ENCODE measurements at regions not wholly inside any gene's neighbourhood (a gene's known extent, or its start where the extent isn't known, plus 50 kb on each side); places are given as distances from the start of the nearest gene placed in this dataset.

DNA sequence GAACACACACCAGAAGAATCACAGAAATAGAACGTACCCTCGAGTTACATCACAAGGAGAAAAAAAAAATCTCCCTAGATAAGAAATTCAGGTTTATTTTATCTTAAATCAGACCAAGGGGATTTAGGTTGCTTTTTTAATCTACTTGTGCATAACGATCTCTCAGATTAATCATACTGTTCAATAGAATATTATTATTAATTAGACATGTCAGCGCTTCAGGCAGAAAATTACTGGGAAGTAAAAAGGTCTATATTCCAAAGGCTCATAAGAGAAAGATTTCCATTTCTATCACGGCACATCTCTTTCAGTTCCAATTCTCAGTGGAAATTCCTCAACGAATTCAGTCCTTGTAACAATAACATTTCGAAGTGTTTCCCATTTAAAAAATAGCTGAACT lies 77.7 kb upstream of the PSMD7 start:
- TF ChIP-seq FOXM1 (IDR thresholded peaks at IDR 0.05; ENCODE audit: borderline replicate concordance) = no peak
- no peak for TF ChIP-seq TARDBP (IDR thresholded peaks at IDR 0.05)
- no peak for TF ChIP-seq BHLHE40 (IDR thresholded peaks at IDR 0.05; ENCODE audit: borderline replicate concordance)
- no peak for TF ChIP-seq PKNOX1 (IDR thresholded peaks at IDR 0.05)
- no peak for TF ChIP-seq NFRKB (IDR thresholded peaks at IDR 0.05)
- no peak for TF ChIP-seq CTBP1 (IDR thresholded peaks at IDR 0.05; ENCODE audit: borderline replicate concordance)
- TF ChIP-seq ELF4 (IDR thresholded peaks at IDR 0.05) = no peak
- TF ChIP-seq LEF1 (IDR thresholded peaks at IDR 0.05; ENCODE audit: borderline replicate concordance) = no peak
- no peak for TF ChIP-seq FOXK2 (IDR thresholded peaks at IDR 0.05)
- TF ChIP-seq HDGF (IDR thresholded peaks at IDR 0.05; ENCODE audit: borderline replicate concordance) = no peak
- no peak for TF ChIP-seq L3MBTL2 (conservative IDR thresholded peaks at IDR 0.05)
- no peak for DNase-seq (ENCODE audit: extremely low spot score)
- POLR2A ChIA-PET = no interaction called here
- CTCF ChIA-PET = no interaction called here

DNA sequence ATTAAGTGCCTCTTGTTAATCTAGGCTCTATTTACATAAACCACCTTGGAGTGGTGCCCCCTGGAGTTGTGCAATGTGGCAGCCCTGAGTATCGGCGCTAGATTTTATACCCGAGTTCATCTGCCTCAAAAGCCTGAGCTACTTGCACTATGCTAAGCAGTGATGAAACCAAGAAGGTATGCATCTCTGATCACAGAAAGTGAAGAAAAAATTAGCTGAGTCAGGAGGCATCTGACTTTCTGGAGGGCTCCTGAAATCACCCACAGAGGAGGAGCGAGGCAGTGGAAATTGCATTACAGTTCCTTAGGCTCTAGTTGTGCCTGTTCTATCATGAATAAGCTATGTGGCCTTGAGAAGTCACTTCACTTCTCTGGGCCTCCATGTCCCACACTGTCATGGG lies 80.3 kb upstream of the PSMD7 start:
- no peak for DNase-seq (ENCODE audit: extremely low spot score)
- no peak for TF ChIP-seq SUZ12 (IDR thresholded peaks at IDR 0.05)
- TF ChIP-seq FOXK2 (IDR thresholded peaks at IDR 0.05) = no peak
- no peak for TF ChIP-seq CTBP1 (IDR thresholded peaks at IDR 0.05; ENCODE audit: borderline replicate concordance)
- TF ChIP-seq ARNT (IDR thresholded peaks at IDR 0.05) = no peak
- TF ChIP-seq BHLHE40 (IDR thresholded peaks at IDR 0.05; ENCODE audit: borderline replicate concordance) = no peak
- TF ChIP-seq FOXM1 (IDR thresholded peaks at IDR 0.05; ENCODE audit: borderline replicate concordance) = no peak
- TF ChIP-seq TARDBP (IDR thresholded peaks at IDR 0.05) = no peak
- no peak for TF ChIP-seq ZNF384 (IDR thresholded peaks at IDR 0.05)
- TF ChIP-seq NFRKB (IDR thresholded peaks at IDR 0.05) = no peak
- no peak for TF ChIP-seq FOXA1 (IDR thresholded peaks at IDR 0.05)
- TF ChIP-seq PKNOX1 (IDR thresholded peaks at IDR 0.05) = no peak
- ChIA-PET CTCF (interaction anchor here (0.6 kb wide), 1 partner anchor 10 kb away, joined by 3 read pairs; no protein-coding TSS in a partner anchor), POLR2A (no interaction called here)

- POLR2A ChIA-PET = no interaction called here
- DNase-seq (ENCODE audit: extremely low spot score) = no peak
- TF ChIP-seq ARNT (IDR thresholded peaks at IDR 0.05) = no peak
- no peak for TF ChIP-seq L3MBTL2 (conservative IDR thresholded peaks at IDR 0.05)
- TF ChIP-seq SP1 (IDR thresholded peaks at IDR 0.05) = no peak
- CTCF ChIA-PET = no interaction called here
Observed at GRCh38 chr16:74215249-74215648, 81.4 kb upstream of the PSMD7 start.

DNA sequence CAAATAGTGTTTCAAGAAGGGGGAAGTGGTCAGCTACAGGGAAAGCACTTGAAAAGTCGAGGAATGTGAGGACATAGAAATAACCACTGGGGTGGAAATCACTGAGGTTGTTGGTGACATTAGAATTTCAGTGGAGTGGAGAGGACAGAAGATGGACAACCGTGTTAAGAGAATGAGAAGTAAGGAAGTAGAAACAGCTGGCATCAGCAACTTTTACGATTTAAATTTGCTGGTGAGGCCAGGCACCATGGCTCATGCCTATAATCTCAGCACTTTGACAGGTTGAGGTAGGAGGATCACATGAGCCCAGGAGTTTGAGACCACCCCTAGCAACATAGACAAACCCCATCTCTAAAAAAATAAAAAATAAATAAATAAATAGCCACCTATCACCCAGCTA lies 83.2 kb upstream of the PSMD7 start:
- ChIA-PET CTCF (interaction anchor here (0.6 kb wide), 1 partner anchor 1357 kb away, joined by 3 read pairs; no protein-coding TSS in a partner anchor), POLR2A (no interaction called here)
- DNase-seq (ENCODE audit: extremely low spot score) = no peak
- TF ChIP-seq PKNOX1 (IDR thresholded peaks at IDR 0.05) = no peak
- TF ChIP-seq ELF4 (IDR thresholded peaks at IDR 0.05) = no peak
- no peak for TF ChIP-seq BHLHE40 (IDR thresholded peaks at IDR 0.05; ENCODE audit: borderline replicate concordance)

- TF ChIP-seq ELF4 (IDR thresholded peaks at IDR 0.05) (no peak), TARDBP (IDR thresholded peaks at IDR 0.05) (no peak), ZNF384 (IDR thresholded peaks at IDR 0.05) (no peak), FOXM1 (IDR thresholded peaks at IDR 0.05; ENCODE audit: borderline replicate concordance) (no peak), PKNOX1 (IDR thresholded peaks at IDR 0.05) (no peak), HDGF (IDR thresholded peaks at IDR 0.05; ENCODE audit: borderline replicate concordance) (no peak), ARNT (IDR thresholded peaks at IDR 0.05) (no peak), CTBP1 (IDR thresholded peaks at IDR 0.05; ENCODE audit: borderline replicate concordance) (no peak), NFRKB (IDR thresholded peaks at IDR 0.05) (no peak), SP1 (IDR thresholded peaks at IDR 0.05) (no peak)
- POLR2A ChIA-PET = no interaction called here
- CTCF ChIA-PET = interaction anchor here (0.5 kb wide), 1 partner anchor 497 kb away, joined by 4 read pairs; no protein-coding TSS in a partner anchor
Observed at GRCh38 chr16:74210245-74210644, 86.4 kb upstream of the PSMD7 start.

GRCh38 chr16:74202009-74202408 lies 94.6 kb upstream of the PSMD7 start:
- no peak for TF ChIP-seq BHLHE40 (IDR thresholded peaks at IDR 0.05; ENCODE audit: borderline replicate concordance)
- TF ChIP-seq ELF4 (IDR thresholded peaks at IDR 0.05) = no peak
- TF ChIP-seq SUZ12 (IDR thresholded peaks at IDR 0.05) = no peak
- TF ChIP-seq LEF1 (IDR thresholded peaks at IDR 0.05; ENCODE audit: borderline replicate concordance) = no peak
- POLR2A ChIA-PET = no interaction called here
- no peak for DNase-seq (ENCODE audit: extremely low spot score)
- CTCF ChIA-PET = no interaction called here

More at GRCh38 chr16:74210245-74210644, 86.4 kb upstream of the PSMD7 start:
- DNase-seq (ENCODE audit: extremely low spot score) = no peak

DNA sequence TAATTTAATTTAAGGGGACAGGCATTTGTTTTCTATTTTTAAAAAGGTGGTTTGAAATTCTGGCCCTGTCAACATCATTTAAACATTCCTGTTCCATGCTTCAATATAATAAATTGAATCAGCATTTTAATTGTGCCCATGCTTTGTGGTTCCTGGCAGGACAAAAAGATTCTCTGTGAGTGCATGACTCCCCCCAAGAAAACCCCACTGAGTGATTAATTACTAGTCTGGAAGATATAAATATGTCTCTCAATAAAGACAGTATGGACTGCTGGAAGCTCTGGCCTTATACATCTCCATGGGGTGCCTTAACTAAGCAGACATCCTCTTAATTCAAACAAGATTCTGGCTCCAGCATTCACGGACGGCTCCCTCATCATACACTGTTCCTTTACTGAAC lies 95.0 kb upstream of the PSMD7 start:
- ChIA-PET CTCF (no interaction called here), POLR2A (no interaction called here)
- no peak for TF ChIP-seq FOXM1 (IDR thresholded peaks at IDR 0.05; ENCODE audit: borderline replicate concordance)
- no peak for TF ChIP-seq HDGF (IDR thresholded peaks at IDR 0.05; ENCODE audit: borderline replicate concordance)
- TF ChIP-seq ELF4 (IDR thresholded peaks at IDR 0.05) = no peak
- TF ChIP-seq SUZ12 (IDR thresholded peaks at IDR 0.05) = no peak
- TF ChIP-seq ZNF384 (IDR thresholded peaks at IDR 0.05) = no peak
- no peak for TF ChIP-seq L3MBTL2 (conservative IDR thresholded peaks at IDR 0.05)
- TF ChIP-seq PKNOX1 (IDR thresholded peaks at IDR 0.05) = no peak
- TF ChIP-seq BHLHE40 (IDR thresholded peaks at IDR 0.05; ENCODE audit: borderline replicate concordance) = no peak
- no peak for TF ChIP-seq CTBP1 (IDR thresholded peaks at IDR 0.05; ENCODE audit: borderline replicate concordance)
- no peak for TF ChIP-seq SP1 (IDR thresholded peaks at IDR 0.05)
- no peak for TF ChIP-seq NFRKB (IDR thresholded peaks at IDR 0.05)
- no peak for TF ChIP-seq TARDBP (IDR thresholded peaks at IDR 0.05)
- TF ChIP-seq FOXA1 (IDR thresholded peaks at IDR 0.05) = no peak
- no peak for TF ChIP-seq FOXK2 (IDR thresholded peaks at IDR 0.05)
- TF ChIP-seq LEF1 (IDR thresholded peaks at IDR 0.05; ENCODE audit: borderline replicate concordance) = no peak
- no peak for TF ChIP-seq ARNT (IDR thresholded peaks at IDR 0.05)
- DNase-seq (ENCODE audit: extremely low spot score) = no peak

Measured in HEK293T (cell line).